Right hindlimb (tissue), 1 donor: ENCODE measurements at regions not wholly inside any gene's neighbourhood (a gene's known extent, or its start where the extent isn't known, plus 50 kb on each side); places are given as distances from the start of the nearest gene placed in this dataset.
A peak's percentile ranks its signal among the peaks of the same experiment; 100 is the strongest.

Source experiments
- DNase-seq: peaks from one replicate; pipeline ENCODE4 v3.0.0-alpha.2; 2018

DNA sequence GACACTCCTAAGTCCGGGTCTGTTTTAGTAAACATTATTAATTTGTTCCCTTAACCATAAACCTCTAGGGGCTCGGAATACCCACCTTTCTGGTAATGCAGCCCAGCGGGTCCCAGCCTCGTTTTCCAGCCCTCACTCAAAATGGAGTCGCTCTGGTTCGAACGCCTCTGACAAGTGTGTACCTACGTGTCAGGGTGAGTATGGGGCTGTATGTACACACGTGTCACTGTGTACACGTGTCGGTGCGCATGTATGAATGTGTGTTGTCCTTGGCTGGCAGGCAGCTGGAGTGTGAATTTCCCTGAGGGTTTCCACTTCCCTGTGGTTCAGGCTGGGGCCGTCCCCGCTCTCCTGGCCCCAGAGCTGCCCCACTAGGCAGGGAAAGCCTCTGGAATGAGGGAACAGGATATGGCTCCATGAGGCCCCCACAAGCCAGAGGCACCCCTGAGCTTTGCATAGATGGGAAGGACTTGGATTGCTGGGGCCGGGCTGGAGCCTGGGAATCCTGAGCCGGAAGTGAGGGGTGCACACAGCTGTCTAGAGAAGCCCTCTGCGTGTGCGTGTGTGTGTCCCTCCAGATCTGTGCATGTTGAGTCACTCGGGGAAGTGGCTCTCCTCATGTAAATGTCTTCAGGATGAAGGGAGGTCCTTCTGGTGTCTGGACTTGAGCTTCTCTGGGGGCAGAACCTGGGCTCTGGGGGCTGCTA is 160.8 kb upstream of the IER5L start:
- peak; percentile 65 for DNase-seq

DNA sequence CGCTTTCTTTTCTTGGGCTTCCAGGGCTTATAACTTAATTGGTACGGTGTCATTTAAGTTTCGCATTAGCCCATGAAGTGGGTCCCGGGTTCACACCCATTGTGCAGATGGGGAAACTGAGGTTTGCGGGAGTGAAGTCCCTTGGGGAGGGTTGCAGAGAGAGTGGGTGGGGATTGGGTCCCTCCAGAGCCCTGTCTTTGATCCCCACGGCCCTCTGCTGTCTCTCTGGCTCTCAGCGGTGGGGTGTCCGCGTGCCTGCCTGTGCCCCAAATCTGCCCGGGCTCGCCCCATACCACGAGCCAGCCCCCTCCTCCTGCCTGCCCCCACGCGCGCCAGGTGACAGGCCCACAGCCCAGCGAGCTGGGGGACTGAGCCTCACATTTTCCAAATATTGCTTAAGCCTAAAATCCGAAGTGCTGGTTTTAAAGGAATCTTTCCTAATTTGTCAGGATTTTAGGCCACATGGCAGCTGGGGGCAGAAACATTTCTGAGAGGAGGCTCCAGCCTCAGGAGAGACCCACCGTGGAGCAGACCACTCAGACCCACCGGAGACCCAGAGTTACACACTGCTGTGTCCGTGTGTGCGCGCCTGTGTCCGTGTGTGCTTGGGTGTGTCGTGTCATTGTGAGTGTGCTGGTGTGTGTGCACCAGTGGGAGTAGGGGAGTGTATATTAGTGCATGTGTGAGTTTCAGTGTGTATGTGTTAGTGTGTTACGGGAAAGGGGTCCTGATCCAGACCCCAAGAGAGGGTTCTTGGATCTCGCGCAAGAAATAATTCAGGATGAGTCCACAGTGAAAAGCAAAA is 159.5 kb upstream of the IER5L start:
- no peak for DNase-seq

DNA sequence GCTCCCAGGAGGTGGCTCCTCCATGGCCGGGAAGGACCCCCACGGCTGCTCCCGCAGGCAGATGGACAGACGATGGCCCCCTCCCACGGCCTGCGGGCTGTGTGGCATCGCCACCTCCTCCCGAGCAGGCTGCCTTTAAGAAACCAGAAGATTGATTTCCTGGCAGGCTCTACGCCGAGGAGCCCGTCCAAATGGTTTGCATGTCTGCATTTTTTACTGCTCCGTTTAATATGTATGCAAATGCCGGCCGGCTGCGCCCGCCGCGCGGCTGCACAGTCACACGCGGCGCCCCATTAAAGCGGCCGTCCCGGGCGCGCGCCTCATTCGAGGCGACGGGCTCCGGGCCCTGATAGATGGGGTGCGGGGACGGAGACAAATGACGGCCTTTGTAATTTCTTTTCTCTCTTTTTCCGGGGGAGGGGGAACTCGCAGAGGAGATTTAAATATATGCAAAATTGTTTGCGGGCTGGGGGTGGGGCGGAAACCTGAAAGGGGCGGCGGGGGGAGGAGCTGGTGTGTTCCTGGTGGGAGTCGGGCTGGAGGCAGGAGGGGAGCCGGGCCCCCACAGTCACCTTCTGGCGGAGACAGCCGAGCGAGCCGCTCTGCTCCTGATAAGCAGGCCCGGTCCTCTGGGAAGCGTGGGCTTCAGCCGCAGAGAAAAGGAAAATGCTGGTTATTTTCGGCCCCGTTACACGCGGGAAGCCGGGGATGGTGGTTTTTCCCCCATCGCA is 158.7 kb upstream of the IER5L start:
- peak; percentile 88 for DNase-seq

DNA sequence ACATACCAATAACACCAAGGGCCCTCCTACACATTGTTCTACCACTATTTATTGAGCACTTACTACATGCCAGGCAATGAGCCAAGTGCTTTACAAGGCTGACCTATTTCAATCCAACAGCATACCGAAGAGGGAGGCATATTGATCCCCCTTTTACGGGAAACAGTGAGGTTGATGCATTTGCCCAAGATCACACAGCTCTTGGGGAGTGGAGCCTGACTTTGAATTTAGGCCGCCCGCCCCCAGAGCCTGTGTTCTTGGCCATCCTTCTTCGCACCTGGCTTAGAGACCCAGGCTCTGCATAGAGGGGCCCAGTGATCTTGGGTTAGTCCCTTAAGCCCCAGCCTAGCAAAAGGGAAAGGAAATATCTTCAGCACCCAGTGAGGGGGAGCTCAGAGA is 158.1 kb upstream of the IER5L start:
- no peak for DNase-seq

DNA sequence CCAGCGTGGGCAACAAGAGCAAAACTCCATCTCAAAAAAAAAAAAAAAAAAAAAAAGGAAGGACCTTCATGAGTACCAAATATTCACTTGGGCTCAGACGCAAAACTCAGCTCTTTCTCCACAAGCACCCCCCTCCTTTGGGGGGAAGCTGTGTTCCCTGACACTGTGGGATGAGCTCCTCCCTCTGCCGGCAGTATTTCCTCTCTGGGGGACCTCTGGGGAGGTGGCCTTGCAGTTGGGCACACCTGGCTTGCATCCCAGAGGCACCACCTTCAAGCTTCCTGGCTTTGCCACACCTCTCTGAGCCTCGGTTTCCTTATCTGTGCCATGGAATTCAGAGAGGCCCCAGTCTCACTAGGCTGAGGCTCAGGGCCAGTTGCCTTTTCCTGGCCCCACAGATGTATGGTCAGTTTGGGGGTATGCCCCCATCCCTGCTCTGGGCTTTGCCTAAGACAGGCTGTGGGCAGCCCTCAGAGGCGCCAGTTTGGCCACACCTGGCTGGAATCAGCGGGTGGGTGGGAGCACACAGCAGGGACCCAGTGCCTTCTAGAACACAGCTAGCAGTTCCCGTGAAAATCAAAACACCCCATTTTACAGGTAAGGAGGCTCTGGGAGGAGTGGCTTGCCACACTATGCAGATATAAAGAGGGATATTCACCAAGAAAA is 157.5 kb upstream of the IER5L start:
- DNase-seq, result no peak

DNA sequence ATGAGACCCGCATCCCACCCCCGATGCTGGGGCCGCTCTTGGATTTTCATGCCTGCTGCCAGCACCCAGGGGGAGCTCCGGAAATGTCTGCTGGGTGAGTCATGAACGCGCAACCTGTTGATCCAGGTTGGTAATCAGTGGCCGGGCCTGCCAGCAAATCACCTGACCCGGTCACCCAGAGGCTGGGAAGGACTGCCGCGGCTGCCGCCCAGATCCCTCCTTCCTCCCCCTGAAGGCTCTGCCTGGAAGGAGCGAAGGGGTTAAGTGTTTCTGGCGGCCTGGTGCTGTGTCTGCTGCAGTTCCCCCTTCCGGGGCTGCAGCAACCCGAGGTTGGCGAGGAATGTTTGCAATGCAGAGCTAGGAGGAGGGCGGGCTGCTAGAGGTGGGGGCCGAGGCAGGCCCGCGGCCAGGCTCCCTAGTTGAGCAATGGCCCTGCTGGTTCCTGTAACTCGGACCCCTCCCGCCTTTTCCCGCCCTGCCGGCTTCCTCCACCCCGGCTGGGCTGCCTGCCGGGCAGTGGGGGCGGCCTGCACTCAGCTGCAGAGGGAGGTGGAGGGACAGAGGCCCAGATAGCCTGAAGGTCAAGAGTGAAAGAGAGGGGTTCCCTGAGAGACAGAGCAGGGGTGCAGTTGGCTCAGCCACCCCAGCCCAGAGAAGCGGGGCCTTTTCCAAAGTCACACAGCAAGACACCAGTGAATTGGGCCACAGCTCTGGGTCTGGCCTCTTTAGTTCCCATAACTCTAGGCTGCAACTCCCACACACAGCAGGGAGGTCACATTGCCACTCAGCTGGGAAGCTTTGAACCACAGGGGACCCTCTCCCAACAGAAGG is 156.3 kb upstream of the IER5L start:
- peak; percentile 96 for DNase-seq

DNA sequence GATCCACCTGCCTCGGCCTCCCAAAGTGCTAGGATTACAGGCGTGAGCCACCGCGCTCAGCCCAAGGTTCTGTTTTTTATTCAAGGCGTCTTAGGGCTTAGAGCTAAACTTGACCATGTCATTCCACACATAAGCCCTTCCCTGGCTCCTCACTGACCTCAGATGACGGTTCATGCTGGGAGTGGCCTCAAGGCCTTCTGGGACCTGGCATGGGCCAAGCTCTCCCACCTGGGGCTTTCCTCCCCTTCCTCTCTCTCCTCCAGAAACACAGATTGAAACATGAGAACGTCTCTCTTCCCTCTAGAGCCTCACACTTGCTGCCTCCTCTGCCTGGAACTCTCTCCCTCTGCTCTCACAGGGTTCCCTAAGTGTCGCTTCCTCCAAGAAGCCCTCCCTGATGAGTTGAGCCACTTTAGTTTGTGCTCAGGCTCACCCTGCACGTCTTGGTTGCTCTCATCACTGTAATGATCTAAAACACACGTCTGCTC is 155.6 kb upstream of the IER5L start:
- DNase-seq, result no peak

DNA sequence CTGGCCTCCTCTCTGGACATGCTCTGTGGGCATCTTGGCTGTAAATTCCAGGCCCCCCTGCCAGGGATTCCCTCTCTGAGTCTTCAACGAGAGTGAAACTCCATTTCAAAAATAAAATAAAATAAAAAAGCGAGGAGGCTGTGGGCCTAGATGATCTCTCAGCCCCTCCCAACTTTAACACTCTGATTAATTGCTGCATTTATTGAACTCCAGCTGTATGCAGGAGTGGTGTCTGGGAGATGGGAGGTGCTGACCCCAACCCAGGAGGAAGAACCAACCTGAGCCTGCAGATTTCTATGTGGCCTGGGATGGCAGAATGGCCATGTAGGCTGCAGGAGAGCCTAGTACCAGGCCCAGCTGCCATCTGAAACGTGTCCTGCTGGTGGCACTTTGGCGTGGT is 154.5 kb upstream of the IER5L start:
- peak; percentile 15 for DNase-seq

DNA sequence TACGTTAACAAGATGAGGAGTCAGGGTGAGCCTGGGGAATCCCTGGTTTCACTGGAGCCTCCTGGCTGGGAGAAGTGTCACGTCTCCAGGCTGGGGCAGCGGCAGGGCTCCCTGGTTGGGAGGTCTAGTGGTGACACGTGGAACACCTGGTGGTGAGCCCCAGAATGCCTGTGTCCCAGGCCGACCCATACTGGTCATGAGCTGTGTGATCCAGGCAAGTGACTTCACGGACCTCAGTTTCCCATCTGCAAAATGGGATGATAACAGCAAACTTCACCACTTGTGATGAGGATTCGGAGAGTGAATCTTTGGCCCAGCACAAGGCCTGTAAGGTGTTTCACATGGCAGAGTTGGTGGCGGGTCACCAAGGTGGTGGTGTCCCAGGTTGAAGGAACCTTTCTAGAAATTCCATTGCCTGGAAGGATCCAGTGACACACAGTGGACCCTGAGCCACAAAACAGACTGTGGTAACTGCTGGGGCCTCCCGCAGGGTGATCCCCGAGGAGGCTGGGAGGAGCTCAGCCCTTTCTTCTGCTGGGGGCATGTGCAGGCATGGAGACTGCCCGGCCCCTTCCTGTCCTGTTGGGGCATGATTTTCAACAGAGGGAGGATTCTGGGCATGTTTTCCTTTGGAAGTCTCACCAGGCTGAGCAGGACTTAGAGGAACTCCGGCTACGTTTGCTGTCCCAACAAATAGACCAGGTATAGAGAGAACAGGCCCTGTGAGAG is 153.9 kb upstream of the IER5L start:
- peak; percentile 19 for DNase-seq

DNA sequence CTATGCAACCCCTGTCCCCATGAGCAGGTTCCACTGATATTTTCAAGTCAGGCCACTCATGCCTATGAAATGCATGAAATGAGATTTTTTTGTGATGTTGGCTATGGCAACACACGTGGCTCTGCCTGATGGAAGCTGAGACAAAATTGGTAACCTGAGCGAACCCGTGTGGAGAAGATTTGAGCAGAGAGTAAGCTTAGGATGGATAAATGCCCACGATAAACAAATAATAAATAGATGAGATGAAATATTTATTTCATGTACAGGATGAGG is 153.4 kb upstream of the IER5L start:
- no peak for DNase-seq

DNA sequence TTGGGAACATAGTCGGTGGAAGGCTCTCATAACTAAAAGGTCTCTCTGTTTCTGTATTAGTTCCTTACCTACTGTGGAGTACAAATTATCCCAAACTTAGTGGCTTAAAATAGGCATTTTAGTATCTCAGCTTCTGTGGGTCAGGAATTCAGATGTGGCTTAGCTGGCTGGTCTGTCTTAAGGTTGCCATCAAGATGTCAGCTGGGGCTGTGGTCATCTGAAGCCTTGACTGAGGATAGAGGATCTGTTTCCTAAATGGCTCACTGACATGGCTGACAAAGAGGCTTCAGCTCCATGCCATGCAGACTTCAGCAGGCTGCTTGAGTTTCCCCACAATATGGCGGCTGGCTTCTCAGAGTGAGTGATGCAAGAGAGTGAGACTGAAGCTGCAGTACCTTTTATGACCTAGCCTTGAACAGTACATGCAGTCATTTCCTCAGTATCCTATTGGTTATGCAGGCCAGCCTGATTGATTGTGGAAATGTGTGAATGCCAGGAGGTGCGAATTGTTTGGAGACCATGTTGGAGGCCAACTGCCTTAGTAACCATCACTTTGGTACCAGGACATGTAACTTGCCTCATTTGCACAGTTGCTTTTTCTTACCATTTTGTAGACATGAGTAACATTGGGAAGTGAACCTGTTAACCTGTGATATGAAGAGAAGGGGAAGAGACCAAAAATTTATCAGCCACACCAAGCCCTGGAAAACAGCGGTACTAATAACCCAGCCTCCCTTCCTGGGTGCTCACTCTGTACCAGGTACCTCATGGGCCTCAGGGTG is 152.8 kb upstream of the IER5L start:
- peak; percentile 7 for DNase-seq

DNA sequence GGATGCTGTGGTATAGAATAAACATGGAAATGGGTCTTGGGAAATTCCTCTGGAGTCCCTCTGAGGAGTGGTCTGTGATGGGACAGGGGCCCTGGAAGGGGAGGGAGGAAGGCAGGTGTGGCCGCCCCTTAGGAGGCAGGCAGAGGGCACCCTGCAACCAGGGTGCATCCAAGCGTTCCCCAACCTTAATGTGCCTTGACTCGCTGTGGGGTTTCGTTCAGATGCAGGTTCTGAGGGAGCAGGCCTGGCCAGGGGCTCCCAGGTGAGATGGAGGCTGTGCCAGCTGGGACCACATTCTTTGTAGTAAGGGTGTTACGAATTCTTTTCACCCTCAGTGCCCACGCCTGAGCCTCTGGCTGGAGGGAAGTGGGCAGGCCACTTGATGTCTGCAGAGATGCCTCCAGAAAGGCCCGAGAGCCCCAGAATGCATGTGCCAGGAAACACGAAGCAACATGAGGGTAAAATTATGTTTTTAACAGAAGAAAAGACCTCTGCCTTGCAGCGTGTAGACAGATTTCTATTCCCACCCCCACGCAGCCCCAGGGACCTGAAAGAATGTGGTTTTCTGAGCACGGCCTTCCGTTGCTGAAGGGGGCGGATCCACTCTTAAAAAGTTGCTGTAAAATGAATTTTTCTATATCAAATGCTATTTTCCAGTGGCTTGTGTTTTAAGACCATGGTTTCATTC is 150.4 kb upstream of the IER5L start:
- DNase-seq, result peak; percentile 89

DNA sequence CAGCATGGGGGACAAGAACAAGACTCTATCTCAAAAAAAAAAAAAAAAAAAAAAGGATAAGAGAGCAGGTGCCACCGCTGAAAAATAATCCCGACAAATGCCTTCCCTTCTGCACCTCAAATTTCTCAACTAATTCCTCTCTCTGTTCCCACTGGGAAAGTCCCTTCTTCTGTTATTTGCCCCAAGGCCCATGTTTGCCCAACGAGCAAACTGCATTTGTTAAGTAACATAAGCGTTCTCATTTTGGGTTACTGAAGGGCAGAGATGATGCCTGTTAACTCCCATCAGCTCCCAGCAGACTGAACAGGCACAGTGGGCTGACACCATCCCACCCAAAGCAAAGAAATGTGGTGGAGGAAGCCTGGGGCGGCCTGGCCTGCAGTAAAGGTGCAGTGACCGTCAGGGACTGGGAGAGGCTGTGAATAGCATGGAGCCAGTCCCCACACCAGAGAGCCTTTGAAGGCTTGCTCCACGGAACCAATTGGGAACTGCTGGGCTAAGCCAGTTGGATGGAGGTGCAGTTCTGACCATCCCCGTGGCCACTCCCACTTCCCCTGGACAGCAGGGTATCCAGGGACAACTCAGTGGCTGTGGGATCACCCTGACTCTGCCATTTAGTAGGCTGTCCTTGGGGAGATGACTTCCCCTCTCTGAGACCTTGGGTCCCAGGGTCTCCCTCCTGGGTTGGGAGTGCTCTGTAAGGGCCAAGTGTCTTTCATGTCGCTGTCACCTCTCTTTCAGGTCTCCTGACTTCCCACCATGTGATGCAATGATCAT is 149.7 kb upstream of the IER5L start:
- DNase-seq, result peak; percentile 17

DNA sequence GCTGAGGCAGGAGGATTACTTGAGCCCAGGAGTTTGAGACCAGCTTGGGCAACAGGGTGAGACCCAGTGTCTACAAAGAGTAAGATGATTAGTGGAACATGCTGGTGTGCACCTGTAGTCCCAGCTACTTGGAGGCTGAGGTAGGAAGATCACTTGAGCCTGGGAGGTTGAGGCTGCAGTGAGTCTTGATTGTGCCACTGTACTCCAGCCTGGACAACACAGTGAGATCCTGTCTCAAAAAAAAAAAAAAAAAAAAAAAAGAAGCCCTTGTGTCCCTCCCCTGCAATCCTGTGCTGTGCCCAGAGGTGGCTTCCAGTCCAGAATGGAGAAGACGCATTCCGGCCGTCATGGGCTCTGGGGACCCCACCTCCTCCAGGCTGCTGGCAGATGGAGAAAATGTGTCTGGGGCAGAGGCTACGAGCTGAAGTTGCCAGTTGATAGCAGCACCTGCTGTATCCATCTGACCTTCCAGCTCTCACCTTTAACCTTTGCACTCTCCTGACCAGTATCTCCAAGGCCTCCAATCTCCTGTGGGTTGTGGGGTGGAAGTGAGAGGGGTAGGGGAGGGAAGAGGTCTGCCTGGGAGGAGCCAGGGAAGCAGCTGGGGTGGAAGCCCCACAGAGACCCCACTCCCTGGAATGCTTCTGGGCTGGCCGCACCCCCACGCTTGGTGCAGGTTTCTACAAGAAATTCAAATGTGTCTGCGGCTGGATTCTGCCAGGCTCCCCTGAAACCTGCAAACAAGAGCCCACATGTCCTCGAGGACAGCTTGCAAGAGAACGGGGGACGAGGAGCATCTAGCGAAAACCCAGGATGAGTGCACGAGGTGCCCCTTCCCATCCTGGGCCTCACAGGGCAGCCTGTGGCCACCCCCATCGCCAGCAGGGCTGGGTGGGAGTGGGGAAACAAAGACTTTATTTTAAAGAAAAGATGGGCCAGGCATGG is 148.3 kb upstream of the IER5L start:
- peak; percentile 17 for DNase-seq

DNA sequence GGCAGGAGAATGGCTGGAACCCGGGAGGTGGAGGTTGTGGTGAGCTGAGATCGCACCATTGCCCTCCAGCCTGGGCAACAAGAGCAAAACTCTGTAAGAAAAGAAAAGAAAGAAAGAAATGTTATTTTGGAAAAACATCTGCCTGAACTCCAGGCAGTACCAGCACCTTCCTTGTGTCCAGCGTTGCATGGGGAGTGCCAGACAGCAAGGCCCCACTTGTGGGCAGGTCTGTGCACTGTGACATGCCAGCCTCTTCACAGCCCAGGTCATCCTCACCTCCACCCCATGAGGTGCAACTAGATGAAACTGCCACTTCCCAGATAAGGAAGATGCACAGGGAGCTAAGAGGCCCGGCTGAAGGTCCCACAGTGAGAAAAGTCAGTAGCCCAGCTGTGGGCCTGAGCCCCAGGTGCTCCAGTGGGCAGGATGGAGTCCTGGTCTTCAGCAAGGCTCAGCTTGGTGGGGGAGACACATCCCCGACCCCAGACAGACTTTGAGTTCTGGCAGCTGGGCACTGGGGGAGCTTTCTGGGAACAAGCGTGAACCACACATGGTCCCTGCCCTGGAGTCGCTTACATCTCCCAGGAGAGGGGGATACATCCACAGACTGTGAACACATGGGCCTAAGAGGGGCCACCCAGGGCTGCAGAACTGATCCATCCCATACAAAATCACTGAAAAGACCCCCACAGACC is 146.9 kb upstream of the IER5L start:
- peak; percentile 12 for DNase-seq

DNA sequence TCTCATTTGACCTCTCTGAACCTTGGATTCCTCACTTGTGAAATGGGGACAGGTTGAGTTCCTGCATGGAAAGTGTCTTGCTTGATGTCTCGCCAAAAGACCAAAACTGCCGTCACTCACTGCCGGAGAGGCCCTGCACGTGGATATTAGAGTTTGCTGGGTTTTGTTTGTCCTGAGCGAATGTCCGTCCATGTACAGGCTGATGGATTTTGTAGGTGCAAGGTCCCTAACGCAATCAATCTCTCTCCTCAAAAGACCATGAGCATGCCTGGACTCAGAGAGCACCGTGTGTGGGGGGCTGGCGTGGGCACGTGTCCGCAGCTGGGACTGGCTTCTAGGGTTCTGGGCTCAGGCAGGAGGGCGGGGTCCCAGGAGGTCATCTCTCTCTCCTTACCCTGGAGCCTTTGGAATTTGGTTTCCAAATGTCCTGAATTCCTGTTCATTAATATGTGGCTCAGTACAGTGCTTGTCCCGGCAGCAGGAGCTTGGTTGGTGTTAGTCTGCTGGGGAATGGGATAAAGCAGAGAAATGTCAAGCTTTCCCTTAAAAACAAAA is 146.0 kb upstream of the IER5L start:
- peak; percentile 7 for DNase-seq

DNA sequence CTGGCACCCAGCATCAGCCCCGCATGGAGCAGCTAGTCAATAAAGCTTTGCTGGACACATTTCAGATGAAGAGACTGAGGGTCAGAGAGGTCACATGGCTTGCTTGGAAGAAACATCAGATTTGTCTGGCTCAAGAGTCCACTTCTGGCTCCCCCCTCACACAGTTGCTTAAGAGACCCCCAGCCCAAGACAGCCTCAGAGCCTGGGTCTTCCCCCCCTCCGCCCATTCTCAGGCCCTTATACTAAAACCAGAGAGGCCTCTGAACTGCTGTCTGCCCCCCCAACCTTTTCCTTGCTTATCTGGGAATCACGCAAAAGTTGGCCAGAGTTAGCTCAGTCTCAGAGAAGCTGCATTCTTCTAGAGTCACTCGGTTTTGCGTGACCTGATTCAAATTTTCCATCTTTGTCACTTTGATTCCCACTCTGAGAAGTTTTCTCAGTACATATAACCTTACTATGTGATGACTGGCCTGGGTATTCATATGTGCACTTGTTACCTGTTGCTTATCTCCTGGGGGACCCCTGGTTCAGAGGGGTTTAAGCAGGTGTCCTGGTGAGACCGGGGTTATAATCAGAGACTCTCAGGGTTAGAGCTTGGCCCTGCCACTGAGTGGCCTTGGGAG is 145.4 kb upstream of the IER5L start:
- no peak for DNase-seq
